Activated T-helper 1 cell treated with anti-CD3 and anti-CD28 coated beads, Interleukin-12 subunit alpha, Interleukin-12 subunit beta, Interleukin-2, Interleukin-4 antibody, amounts not matched to agents 30 ng/mL and 10 ng/mL and 1 ng/mL, durations not matched to agents 14 hours and 24 hours and 36 hours (primary cell): ENCODE measurements at regions not wholly inside any gene's neighbourhood (a gene's known extent, or its start where the extent isn't known, plus 50 kb on each side); places are given as distances from the start of the nearest gene placed in this dataset.
"Not testable (repeated sequence)": the region's sequence is repeated elsewhere in the genome, so short reads cannot be mapped to it uniquely, and the experiment has no call there.

Experiments used
- DNase-seq: peaks from one replicate; pipeline ENCODE4 v3.0.0; 2021; ENCODE audit warnings: low spot score
- H3K27ac Mint-ChIP-seq: one replicate; pipeline ENCODE4 v1.8.0; 2021; ENCODE audit warnings: mild to moderate bottlenecking, mixed read lengths
- H3K27me3 Mint-ChIP-seq: one replicate; pipeline ENCODE4 v1.8.0; 2022; ENCODE audit warnings: mild to moderate bottlenecking, moderate library complexity, mixed read lengths; ENCODE audit not compliant: insufficient read depth
- H3K36me3 Mint-ChIP-seq: one replicate; pipeline ENCODE4 v1.8.0; 2021; ENCODE audit warnings: low read depth, mixed read lengths
- H3K4me1 Mint-ChIP-seq: one replicate; pipeline ENCODE4 v1.8.0; 2021; ENCODE audit warnings: low read depth, mixed read lengths
- H3K4me3 Mint-ChIP-seq: one replicate; pipeline ENCODE4 v1.8.0; 2021; ENCODE audit warnings: mild to moderate bottlenecking, moderate library complexity, mixed read lengths
- H3K9me3 Mint-ChIP-seq: one replicate; pipeline ENCODE4 v1.8.0; 2021; ENCODE audit warnings: mixed read lengths
- intact Hi-C: fragments of 100-400 bp; cut with micrococcal nuclease; formaldehyde crosslinking; loops from one replicate; pipeline ENCODE4 v1.15.1; 2024

DNA sequence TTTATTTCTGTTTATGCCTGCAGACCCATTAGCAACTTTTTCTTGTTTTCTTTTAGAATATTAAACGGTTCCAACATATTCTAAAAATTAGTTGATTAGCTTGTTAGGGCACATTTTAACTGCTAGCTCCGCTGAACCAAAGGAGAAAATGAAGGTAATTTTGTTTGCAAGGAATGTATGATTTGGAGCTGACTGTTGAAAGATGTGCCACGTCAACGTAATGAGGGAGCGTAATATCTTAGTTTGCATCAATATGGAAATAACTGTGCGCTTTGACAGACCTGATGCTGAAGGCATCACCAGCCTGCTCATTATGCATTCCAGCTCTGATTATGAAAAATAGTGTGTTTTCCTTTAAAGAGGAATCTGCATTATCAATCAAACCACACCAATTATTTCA, 102.0 kb upstream of the CTBP2 start:
- Mint-ChIP-seq H3K4me3 (no peak overlapping the region), H3K27ac (no peak overlapping the region), H3K27me3 (peaks cover under 1% of the 10 kb centered on the region), H3K36me3 (no peaks in the 10 kb centered on the region), H3K4me1 (no peaks in the 10 kb centered on the region), H3K9me3 (peaks cover 8% of the 10 kb centered on the region)
- intact Hi-C loops = no loop called here
- no peak for DNase-seq

- H3K4me3 Mint-ChIP-seq = no peak overlapping the region
- no peak overlapping the region for H3K27ac Mint-ChIP-seq
- intact Hi-C loops = no loop called here
- no peaks in the 10 kb centered on the region for H3K36me3 Mint-ChIP-seq
- no peak for DNase-seq
- H3K9me3 Mint-ChIP-seq = peaks cover 8% of the 10 kb centered on the region
- H3K27me3 Mint-ChIP-seq = peaks cover 1% of the 10 kb centered on the region
- H3K4me1 Mint-ChIP-seq = no peaks in the 10 kb centered on the region
These were observed 101.3 kb upstream of the CTBP2 start for GRCh38 chr10:125261491-125262186.

- peaks cover 8% of the 10 kb centered on the region for H3K9me3 Mint-ChIP-seq
- H3K4me3 Mint-ChIP-seq = no peak overlapping the region
- H3K36me3 Mint-ChIP-seq = no peaks in the 10 kb centered on the region
- no peak for DNase-seq
- intact Hi-C loops = no loop called here
- no peak overlapping the region for H3K27ac Mint-ChIP-seq
- H3K27me3 Mint-ChIP-seq = peaks cover 1% of the 10 kb centered on the region
- no peaks in the 10 kb centered on the region for H3K4me1 Mint-ChIP-seq
These were observed 99.9 kb upstream of the CTBP2 start for GRCh38 chr10:125260260-125260659.

GRCh38 chr10:125259651-125260050, 99.3 kb upstream of the CTBP2 start:
- intact Hi-C loops = no loop called here
- H3K36me3 Mint-ChIP-seq = no peaks in the 10 kb centered on the region
- DNase-seq = no peak
- peaks cover 1% of the 10 kb centered on the region for H3K27me3 Mint-ChIP-seq
- H3K4me3 Mint-ChIP-seq = no peak overlapping the region
- no peaks in the 10 kb centered on the region for H3K4me1 Mint-ChIP-seq
- H3K9me3 Mint-ChIP-seq = peaks cover 9% of the 10 kb centered on the region
- no peak overlapping the region for H3K27ac Mint-ChIP-seq

DNA sequence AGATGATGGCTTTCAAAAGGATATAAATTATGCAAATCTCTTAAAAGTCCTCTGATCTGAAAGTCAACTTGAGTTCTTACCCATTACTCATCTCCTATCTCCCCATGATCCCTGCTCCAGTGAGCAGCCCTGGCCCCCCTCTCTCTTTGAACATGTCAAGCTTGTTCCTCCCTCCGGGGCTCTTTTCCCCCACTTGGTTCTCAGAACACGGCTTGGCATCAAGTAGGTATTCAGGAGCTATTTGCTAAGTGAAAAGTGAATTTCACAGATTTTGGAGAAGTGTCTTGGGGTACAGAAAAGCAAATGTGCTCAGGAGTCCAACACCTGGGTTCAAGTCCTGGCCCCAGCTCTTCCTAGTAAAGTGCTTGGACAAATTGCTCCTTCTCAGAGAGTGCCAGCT, 98.3 kb upstream of the CTBP2 start:
- H3K4me3 Mint-ChIP-seq = no peak overlapping the region
- peaks cover 19% of the 10 kb centered on the region for H3K9me3 Mint-ChIP-seq
- H3K27me3 Mint-ChIP-seq = peaks cover 1% of the 10 kb centered on the region
- no peak for DNase-seq
- intact Hi-C loops = no loop called here
- no peak overlapping the region for H3K27ac Mint-ChIP-seq
- no peaks in the 10 kb centered on the region for H3K4me1 Mint-ChIP-seq
- no peaks in the 10 kb centered on the region for H3K36me3 Mint-ChIP-seq

GRCh38 chr10:125257521-125258108, 97.3 kb upstream of the CTBP2 start:
- no peak for DNase-seq
- intact Hi-C loops = no loop called here
- Mint-ChIP-seq H3K36me3 (no peaks in the 10 kb centered on the region), H3K27me3 (peaks cover 1% of the 10 kb centered on the region), H3K4me3 (no peak overlapping the region), H3K27ac (no peak overlapping the region), H3K9me3 (peaks cover 19% of the 10 kb centered on the region), H3K4me1 (no peaks in the 10 kb centered on the region)

- no peaks in the 10 kb centered on the region for H3K4me1 Mint-ChIP-seq
- H3K9me3 Mint-ChIP-seq = peaks cover 30% of the 10 kb centered on the region
- no peak overlapping the region for H3K27ac Mint-ChIP-seq
- peaks cover 1% of the 10 kb centered on the region for H3K27me3 Mint-ChIP-seq
- H3K4me3 Mint-ChIP-seq = no peak overlapping the region
- no peaks in the 10 kb centered on the region for H3K36me3 Mint-ChIP-seq
- no peak for DNase-seq
- intact Hi-C loops = no loop called here
These were observed 95.7 kb upstream of the CTBP2 start for GRCh38 chr10:125256026-125256425.

DNA sequence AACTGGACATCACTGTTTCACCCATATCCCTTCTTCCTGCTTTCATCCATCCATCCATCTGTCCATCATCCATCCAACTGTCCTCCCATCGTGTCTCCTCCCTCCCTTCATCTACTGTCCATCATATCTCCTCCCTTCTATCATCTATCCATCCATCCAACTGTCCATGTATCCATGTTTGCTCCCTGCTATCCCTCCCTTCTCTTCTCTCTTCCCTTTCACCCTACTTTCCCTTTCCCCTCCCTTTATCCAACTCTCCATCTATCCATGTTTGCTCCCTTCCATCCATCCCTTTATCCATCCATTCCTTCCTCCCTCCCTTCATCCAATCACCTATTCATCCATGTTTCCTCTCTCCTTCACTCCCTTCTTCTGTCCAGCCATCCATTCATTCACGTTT, 92.6 kb upstream of the CTBP2 start:
- peaks cover 1% of the 10 kb centered on the region for H3K27me3 Mint-ChIP-seq
- H3K9me3 Mint-ChIP-seq = peaks cover 22% of the 10 kb centered on the region
- intact Hi-C loops = no loop called here

DNA sequence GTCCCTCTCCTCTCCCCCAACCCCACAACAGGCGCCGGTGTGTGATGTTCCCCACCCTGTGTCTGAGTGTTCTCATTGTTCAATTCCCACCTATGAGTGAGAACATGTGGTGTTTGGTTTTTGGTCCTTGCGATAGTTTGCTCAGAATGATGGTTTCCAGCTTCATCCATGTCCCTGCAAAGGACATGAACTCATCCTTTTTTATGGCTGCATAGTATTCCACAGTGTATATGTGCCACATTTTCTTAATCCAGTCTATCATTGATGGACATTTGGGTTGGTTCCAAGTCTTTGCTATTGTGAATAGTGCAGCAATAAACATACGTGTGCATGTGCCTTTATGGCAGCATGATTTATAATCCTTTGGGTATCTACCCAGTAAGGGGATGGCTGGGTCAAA, 90.5 kb upstream of the CTBP2 start:
- not testable (repeated sequence) for H3K4me3 Mint-ChIP-seq

More for the DNA sequence above, 92.6 kb upstream of the CTBP2 start:
- Mint-ChIP-seq H3K27ac (no peak overlapping the region), H3K4me1 (no peaks in the 10 kb centered on the region), H3K36me3 (no peaks in the 10 kb centered on the region), H3K4me3 (no peak overlapping the region)
- no peak for DNase-seq

GRCh38 chr10:125249948-125250347, 89.6 kb upstream of the CTBP2 start:
- intact Hi-C loops = no loop called here
- Mint-ChIP-seq H3K36me3 (no peaks in the 10 kb centered on the region), H3K27me3 (no peaks in the 10 kb centered on the region), H3K9me3 (peaks cover 22% of the 10 kb centered on the region), H3K4me1 (no peaks in the 10 kb centered on the region), H3K4me3 (no peak overlapping the region), H3K27ac (no peak overlapping the region)
- DNase-seq = no peak

More for the DNA sequence above, 90.5 kb upstream of the CTBP2 start:
- H3K27ac Mint-ChIP-seq, DNase-seq, H3K4me1 Mint-ChIP-seq, H3K36me3 Mint-ChIP-seq, intact Hi-C loops, H3K27me3 Mint-ChIP-seq: not testable (repeated sequence)
- H3K9me3 Mint-ChIP-seq = peaks cover 22% of the 10 kb centered on the region

- peaks cover 11% of the 10 kb centered on the region for H3K9me3 Mint-ChIP-seq
- no peaks in the 10 kb centered on the region for H3K27me3 Mint-ChIP-seq
- no peaks in the 10 kb centered on the region for H3K36me3 Mint-ChIP-seq
- intact Hi-C loops = no loop called here
- H3K4me3 Mint-ChIP-seq = no peak overlapping the region
- H3K4me1 Mint-ChIP-seq = no peaks in the 10 kb centered on the region
- no peak overlapping the region for H3K27ac Mint-ChIP-seq
- DNase-seq = no peak
These were observed 88.1 kb upstream of the CTBP2 start for GRCh38 chr10:125248489-125248888.

GRCh38 chr10:125247576-125247975, 87.2 kb upstream of the CTBP2 start:
- no peaks in the 10 kb centered on the region for H3K27me3 Mint-ChIP-seq
- DNase-seq = no peak
- no peak overlapping the region for H3K27ac Mint-ChIP-seq
- intact Hi-C loops = no loop called here
- peaks cover 11% of the 10 kb centered on the region for H3K9me3 Mint-ChIP-seq
- H3K36me3 Mint-ChIP-seq = no peaks in the 10 kb centered on the region
- no peaks in the 10 kb centered on the region for H3K4me1 Mint-ChIP-seq
- H3K4me3 Mint-ChIP-seq = no peak overlapping the region

- Mint-ChIP-seq H3K9me3 (peaks cover 3% of the 10 kb centered on the region), H3K4me3 (no peak overlapping the region), H3K27me3 (no peaks in the 10 kb centered on the region), H3K36me3 (no peaks in the 10 kb centered on the region), H3K27ac (no peak overlapping the region), H3K4me1 (no peaks in the 10 kb centered on the region)
- intact Hi-C loops = no loop called here
- DNase-seq = no peak
These were observed 83.3 kb upstream of the CTBP2 start for GRCh38 chr10:125243532-125244253.
